Stimulated activated CD8-positive, alpha-beta memory T cell treated with anti-CD3 and anti-CD28 coated beads, Interleukin-4, amount 100 ng/mL, for 4 hours (primary cell): ENCODE measurements at regions not wholly inside any gene's neighbourhood (a gene's known extent, or its start where the extent isn't known, plus 50 kb on each side); places are given as distances from the start of the nearest gene placed in this dataset.
"Not testable (repeated sequence)": the region's sequence is repeated elsewhere in the genome, so short reads cannot be mapped to it uniquely, and the experiment has no call there.

Experiments used
- DNase-seq, 2 donors: peaks; one replicate each; pipeline ENCODE4 v3.0.0-alpha.2; 2020; ENCODE audit warnings: low read depth in 2 of 2, low spot score in 1 of 2

DNA sequence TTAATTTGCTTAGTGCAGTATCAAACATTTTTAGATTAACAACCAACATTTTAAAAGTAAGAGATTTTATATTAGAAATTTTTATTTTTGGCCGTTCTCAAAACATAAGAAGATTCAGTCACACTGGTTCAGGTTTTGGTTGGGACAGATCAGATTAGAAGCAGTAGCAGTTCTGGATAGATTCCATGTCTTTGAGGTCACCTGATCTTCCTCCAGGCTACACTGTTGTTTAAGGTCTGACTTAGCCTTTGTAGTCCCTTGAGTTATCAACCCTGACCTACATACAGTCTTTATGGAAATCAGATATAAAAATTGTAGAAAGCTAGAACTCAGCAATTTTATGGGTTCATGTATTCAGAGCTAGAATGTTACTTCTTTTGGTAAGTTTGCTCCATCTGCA lies 910.0 kb upstream of the WWC1 start:
- DNase-seq = no peak

DNA sequence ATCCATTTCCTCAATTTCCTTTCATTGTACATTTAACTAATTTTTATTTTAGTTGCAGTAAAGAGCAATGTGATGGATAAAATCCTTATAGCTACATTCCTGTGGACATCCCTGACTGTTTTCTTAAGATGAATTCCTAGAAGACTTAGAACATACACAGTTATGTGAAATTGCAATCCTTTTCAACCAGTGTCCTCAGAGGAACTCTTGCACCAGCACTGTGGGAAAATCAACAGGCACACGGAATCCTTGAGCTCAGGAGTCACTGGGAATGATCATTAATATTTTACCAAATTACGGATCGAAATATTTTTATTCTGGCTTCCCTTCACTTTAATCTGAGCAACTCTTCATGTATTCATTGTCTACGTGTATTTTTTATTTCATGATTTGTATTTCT lies 901.9 kb upstream of the WWC1 start:
- DNase-seq = no peak

DNA sequence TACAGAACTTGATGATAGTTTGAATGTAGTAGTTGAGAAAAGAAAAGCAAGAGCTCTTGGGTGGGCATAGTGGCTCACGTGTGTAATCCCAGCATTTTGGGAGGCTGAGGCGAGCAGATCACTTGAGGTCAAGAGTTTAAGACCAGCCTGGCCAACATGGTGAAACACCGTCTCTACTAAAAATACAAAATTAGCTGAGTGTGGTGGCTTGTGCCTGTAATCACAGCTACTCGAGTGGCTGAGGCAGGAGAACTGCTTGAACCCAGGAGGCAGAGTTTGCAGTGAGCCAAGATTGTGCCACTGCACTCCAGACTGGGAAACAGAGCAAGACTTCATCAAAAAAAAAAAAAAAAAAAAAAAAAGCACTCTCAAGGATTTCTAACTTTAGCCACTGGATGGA lies 900.2 kb upstream of the WWC1 start:
- DNase-seq = not testable (repeated sequence)

DNA sequence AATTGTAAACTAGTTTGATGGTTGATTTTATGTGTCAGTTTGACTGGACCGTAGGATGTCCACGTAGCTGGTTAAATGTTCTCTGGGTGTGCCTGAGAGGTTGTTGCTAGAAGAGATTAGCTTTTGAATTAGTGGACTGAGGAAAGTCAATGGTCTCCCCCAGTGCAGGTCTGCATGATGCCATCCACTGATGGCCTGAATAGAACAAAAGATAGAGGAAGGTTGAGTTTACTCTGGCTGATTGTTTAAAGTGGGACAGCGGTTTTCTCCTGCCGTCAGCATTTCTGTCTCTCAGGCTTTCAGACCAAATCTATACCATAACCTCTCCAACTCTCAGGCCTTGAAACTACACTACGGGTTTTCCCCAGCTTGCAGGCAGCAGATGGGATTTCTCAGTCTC lies 899.2 kb upstream of the WWC1 start:
- DNase-seq = no peak

DNA sequence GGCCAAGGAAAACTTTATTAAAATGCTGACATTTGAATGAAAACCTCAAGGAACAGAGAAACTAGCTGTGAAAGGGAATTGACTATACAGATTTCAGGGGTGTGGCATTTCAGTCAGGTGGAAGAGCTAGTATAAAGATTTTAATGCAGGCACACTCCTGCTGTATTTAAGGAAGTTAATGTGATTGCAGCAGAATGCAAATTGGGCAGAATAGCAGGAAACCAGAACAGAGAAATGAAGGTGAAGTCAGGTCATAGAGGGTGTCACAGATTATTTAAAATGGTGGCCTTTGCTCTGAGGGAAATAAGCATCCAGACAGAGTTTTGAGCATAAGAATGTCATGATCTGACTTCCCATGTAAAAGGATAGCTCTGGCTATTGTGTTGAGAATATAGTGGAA lies 898.1 kb upstream of the WWC1 start:
- no peak for DNase-seq

DNA sequence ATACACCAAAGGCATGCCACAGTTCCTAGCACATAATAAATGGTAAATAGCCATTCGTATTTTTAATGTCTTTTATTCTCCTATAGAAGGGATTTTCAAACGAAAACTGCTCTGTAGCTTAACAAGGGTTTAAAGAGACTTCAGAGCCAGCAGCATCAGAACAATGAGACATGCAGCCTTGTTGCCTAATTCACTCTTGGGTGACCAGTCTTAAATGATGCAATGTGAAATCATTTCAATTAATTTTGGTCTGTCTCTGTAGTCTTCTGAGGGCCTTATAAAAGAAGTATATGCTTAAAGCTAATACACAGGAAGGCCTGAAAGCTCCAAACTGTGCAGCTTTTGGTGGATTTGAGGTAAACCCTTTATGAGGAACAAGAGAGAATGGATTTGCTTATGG lies 888.8 kb upstream of the WWC1 start:
- DNase-seq = no peak

DNA sequence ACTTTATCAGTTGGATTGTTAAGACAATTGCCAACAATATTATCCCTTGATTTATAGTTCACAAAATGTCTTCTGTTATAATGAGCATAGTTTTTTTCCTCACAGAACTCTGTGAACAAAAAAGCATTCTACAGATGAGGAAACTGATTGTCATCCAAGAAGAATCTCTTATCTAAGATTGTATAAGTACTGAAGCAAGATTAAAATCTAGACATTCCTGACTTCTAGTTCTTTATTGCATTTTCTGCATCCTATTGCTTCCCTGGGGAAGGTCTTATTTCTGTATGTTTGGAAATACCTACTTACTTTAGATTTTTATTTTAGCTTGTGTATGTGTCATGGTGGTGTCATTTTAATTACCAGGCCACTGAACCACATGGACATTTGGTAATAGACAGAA lies 884.9 kb upstream of the WWC1 start:
- no peak for DNase-seq

DNA sequence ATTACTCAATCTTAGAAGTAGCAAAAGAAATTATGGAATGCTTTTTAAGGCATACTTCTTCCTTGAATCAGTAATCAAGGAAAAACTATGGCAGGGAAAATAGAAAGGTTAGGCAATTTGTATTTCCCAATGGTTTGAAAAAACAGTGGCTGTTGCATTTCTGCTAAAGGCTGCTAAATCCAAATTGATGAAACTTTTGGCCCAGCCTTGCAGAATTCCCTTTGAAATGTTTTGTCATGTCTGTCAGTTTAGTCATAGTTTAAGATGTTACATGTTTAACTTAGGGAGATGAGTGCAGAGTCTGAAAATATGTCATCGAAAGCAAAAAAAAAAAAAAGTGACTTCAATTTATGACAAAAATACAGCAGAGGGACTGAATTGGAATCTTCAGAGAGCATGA lies 878.9 kb upstream of the WWC1 start:
- DNase-seq = no peak

DNA sequence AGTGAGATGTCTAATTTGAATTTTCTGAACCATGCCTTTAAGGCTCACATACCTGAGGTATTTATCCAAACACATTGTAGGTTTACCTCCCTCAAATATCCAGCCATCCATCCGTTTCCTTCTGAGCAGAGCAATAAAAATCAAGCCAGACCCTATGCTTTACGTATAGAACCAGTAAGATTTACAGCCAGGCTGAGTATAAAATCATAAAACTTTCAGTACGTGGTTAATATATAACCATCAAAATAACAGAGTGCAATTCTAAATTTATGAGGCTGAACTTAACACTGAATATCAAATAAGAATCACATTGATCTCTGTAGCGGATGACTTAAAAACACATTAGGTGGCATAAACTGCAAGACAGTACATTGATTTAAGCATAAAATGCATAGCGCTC lies 877.9 kb upstream of the WWC1 start:
- DNase-seq = no peak

DNA sequence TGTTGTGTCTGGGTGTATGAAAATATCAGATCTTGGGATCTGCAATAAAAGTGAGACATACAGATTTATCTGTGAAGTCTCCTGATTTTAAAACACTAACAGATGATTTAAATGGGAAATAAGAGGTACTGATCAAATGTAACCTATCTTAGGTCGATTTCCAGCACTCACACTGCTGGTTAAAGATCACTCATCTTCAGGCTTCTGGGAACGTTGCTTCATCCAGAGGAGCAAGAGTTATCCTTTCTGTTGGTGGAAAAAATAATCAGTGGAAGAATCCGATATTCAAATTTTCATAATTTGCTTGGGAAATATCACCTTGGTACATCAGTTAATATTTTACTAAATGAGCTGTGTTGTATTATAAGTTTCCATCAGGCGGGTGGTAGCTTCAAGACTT lies 876.8 kb upstream of the WWC1 start:
- no peak for DNase-seq

DNA sequence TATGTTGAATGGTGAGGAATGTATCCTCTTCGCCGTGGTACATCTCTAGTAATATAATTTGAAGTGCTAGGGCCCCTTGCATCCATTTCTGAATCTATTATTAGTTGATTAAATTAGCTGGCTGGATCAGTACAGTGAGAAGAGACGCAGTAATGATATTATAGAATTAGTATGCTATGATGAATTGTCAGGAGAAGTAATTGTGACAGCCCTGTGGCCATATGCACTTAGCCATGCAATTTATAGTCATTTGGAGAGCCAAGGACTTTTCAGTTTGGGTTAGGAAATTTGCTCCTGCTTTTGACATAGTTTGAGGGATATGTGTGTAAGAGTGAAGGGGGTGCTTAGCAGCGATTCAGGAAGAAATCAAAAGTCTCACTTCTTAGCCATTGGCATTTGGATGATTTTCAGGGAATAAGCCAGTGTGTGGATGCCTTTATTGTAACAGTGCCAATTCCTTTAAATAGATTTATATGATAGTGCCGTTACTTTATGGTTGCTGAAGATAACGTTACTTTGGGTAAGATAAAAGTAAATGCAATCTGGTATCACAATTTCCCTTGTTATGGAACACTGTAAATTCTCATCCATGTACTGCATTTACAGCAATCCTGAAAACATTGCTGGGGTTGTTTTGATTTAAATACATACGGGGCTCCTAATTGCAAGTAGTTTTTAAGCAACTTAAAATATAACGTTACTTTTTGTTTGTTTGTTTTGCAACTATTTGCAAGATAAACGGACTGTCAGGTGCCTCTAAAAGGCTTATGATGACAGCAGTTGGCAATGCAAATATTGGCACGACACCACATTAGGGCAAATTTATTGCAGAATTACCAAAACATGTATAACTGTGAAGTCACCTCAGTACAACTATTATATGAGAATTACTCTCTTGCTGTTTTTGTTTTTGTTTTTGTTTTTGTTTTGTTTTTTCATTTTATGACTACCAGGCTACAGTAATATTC lies 875.4 kb upstream of the WWC1 start:
- no peak for DNase-seq

DNA sequence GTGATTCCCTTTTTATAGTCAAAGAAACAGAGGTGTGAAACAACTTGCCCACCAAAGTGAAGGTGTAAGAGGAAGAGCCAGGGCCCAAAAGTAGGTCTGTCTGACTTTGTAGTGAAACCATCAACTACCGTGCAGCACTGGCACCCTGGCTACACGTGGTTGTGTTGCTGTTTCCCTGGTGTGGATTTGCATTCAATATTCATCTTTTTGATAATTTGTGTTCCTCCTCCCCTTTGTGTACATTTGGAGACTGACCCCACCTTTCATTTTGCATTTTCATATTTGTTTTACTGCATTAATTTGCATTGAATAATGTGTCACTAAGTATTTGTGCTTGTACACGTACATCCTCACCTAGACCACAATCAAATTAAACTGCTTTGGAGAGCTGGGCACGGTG lies 873.8 kb upstream of the WWC1 start:
- DNase-seq = no peak

DNA sequence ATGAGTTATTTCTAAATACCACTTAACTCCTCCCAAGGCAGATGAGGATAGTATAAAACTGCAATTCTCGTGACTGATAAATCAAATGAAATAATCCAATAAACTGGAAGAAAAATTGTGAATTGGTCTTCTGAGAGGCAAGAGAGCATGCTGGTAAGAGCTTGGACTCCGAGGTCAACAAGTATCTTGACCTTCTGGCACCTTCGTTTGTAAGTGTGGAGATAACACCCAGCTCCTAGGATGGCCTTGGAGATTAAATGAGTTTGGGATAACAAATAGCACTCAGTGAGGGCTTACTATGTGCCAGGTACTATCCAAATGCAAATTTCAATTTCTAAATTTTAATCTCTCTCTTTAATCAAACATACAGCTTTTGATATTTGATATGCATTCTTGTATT lies 866.3 kb upstream of the WWC1 start:
- no peak for DNase-seq

DNA sequence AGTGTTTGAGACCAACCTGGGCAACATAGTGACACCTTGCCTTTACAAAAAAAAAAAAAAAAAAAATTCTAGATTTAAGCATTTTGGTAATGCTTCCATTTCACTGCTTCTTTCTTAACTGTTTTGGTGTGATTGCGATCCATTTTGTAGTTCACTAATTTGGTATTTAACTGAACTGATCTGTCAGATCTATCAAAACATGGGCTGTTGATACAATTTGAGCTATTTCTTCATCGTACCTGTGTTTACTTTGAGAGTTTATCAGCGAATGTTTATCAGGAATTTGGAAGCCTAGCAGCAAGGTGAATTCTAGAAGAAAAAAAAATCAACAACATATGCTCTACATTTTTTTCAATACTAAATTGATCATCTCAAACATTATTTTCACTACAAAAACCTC lies 864.9 kb upstream of the WWC1 start:
- no peak for DNase-seq

DNA sequence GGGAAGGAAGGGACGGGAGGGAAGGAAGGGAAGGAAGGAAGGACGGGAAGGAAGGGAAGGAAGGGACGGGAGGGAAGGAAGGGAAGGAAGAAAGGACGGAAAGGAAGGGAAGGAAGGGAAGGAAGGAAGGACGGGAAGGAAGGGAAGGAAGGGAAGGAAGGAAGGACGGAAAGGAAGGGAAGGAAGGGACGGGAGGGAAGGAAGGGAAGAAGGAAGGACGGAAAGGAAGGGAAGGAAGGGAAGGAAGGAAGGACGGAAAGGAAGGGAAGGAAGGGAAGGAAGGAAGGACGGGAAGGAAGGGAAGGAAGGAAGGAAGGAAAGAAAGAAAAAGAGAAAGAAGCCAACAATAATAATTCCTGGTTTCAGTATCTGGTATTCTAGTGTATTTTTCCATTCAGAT lies 863.8 kb upstream of the WWC1 start:
- DNase-seq = not testable (repeated sequence)

DNA sequence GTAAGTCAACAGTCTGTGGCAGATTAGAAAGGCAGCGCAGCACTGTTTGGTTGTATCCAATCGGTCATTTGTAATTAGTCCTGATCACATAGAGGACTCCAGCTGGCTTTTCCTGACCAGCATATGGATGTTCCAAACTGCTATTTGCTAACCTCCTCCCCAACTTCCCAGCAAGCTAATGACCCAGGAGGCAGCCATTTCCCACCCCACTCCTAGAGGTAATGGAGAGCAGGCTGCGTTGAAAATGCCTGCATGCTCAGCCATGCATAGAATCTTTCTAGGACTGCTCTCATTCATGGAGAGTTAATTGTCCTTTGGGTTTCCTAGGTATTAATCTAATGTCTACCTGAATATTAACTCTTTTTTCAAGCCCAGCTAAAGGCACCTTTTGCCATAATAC lies 850.6 kb upstream of the WWC1 start:
- DNase-seq = no peak

DNA sequence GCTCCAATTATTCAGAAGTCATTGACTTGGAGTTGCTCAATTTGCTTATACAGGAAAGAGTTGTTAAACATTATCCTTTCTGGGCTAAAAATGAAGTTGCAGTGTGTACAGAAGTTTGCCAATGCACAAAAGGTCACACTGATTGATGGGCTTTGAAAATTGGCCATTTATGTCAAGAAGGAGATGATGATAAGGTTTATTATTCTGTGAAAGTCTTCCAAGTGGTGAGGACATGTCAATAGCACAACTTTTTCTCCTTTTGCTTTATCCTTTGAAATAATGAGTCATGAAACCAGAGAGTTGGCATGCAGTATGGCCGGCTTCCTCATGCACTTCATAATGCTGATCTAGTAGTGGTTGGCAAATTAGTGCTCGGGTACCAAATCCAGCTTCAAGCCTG lies 848.5 kb upstream of the WWC1 start:
- no peak for DNase-seq

DNA sequence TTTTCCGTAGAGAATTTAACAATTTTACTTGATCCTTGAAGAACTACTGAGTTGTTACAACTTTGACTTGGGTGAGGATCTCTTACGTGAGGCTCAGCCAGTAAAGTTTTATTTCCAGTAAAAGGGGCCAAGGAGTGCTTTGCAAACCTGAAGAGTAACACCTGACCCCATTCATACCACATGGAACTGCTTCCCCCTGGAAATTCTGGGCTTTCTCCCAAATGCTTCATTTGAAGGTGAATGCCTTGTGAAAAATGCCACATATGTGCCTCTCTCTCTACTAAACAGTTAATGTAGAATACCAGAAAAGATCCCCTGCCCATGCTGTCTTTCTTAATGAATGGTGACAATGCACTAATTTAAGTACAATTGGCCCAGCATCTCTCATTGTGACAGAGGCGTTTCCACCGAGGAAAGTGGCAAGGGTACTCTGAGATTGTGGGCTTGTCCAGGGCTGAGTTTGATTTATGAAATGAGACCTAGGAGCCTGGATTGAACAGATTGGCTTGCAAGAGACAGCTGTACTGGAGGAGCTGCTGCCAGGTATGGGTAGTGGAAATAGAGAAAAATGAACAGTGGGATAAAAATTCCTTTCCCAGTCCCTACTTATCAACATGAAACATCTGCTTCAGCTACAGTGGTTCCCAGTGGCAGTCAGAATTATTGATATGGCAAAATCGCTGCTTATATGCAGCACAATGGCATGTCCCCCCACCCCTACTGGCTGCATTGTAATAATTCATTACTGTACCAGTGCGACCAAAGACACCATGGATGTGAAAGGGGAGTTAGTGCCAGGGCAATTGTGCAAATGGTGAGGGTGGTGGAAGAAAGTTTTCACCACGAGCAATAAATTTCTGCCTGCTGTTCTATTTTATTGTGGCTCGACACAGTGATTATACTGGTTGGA lies 843.7 kb upstream of the WWC1 start:
- no peak for DNase-seq

DNA sequence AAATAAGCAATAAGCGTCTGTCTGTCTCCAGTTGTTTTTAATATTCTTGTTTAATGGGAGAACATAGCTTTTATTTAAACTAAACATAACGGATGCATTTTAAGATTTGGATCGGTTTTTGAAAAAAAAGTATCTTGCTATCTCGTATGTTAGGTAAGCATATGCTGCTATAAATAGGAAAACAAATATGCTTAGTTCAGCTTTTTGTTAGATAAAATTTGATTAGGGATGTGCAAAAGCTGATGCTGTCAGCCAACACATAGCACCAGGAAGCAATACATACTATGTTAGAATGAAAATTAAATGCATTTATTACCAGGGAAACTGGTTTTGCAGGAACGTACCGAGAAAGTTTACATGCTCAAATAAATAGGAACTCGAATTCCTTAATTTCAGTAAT lies 843.1 kb upstream of the WWC1 start:
- DNase-seq = no peak

DNA sequence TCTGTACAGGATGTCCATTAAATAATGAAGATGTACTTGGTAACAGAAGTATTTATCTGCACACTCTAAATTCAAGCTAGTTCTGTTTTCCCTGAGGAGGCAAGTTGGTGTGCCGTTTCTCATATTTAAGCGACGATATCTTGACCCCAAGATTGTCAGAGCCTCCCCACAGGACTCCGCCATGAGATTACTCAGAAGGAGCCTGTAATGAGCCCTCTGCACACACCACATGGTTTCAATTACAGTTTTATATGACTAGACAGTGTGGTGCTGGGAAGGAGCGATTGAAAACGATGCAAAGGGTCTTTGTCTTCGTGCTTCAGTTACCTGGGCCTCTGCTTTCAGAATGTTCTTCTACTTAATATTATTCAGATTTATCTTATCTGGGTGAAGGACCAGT lies 840.4 kb upstream of the WWC1 start:
- no peak for DNase-seq

DNA sequence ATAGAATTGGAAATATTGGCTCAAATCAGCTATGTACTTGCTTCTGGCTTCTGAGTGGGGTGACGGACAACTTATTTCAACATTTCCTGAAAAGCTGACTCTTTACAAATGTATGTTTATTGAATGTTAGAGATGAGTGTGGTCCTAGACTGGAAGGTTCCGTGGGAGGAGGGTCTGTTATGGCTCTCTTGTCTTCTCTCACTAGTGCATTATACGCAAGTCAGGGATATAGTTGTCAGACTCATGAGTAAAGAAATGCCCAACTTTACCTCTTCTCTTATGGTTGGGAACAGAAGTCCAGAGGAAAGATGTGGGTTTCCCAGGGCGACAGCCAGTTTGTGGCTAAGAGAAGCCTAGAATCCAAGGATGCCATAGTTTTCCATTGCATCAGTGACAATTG lies 839.3 kb upstream of the WWC1 start:
- DNase-seq = no peak
